NCI-H748 (cell line): ENCODE measurements at regions not wholly inside any gene's neighbourhood (a gene's known extent, or its start where the extent isn't known, plus 50 kb on each side); places are given as distances from the start of the nearest gene placed in this dataset.
"Not testable (repeated sequence)": the region's sequence is repeated elsewhere in the genome, so short reads cannot be mapped to it uniquely, and the experiment has no call there.

Experiments
- DNase-seq: peaks from one replicate; lab custom pipeline; 2025; ENCODE audit not compliant: unreplicated experiment; lab: John Stamatoyannopoulos, UW

DNA sequence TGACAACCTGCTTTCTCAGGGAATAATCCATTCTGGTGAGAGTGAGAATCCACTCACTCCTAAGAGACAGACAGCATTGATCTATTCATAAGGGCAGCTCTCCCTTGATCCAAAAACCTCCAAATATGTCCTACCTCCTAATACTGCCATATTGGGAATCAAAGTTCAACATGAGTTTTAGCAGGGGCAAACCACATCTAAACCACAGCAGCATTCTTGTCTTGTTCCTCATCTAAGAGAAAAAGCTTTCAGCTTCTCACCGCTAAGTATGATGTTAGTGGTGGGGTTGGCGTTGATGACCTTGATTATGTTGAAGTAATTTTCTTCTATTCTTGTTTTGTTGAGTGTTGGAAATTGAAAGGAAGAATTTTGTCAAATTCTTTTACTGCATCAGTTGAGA lies 69.6 kb downstream of the SERTM2 start:
- no peak for DNase-seq

DNA sequence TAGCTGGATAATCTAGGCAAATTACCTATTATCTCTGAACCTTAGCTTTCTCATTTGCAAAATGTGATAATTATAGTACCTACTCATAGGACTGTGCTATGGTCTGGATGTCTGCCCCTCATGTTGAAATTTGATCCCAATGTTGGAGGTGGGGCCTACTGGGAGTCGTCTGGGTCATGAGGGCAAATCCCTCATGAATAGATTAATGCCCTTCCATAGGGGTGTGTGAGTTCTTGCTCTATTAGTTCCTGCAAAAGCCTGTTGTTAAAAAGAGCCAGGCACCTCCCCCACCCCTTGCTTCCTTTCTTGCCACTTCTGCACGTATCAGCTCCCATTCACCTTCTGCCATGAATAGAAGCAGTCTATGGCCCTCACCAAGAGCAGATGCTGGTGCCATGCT lies 73.9 kb downstream of the SERTM2 start:
- DNase-seq: peak; percentile 90

DNA sequence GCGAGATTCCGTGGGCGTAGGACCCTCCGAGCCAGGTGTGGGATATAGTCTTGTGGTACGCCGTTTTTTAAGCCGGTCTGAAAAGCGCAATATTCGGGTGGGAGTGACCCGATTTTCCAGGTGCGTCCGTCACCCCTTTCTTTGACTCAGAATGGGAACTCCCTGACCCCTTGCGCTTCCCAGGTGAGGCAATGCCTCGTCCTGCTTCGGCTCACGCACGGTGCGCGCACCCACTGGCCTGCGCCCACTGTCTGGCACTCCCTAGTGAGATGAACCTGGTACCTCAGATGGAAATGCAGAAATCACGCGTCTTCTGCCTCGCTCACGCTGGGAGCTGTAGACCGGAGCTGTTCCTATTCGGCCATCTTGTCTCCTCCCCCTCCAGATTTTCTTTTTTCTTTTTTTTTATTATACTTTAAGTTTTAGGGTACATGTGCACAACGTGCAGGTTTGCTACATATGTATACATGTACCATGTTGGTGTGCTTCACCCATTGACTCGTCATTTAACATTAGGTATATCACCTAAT lies 83.0 kb downstream of the SERTM2 start:
- DNase-seq: not testable (repeated sequence)

DNA sequence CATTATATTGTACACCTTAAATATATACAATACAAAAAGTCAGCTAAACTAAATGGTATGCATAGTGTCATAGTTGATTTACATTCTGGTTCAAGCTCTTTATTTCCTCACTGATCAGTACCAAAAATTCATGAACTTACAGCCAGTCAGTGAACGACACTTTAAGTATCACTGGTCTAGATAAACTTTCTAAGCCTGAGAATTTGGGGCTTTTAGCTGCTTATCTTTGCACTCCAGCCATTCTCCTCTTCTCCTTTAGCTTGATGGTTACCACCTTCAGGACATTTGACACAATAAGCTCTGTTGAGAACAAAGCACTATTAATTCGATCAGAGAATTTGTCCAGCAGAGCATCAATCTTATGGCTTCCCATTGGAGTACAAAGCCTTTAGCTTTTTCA lies 83.0 kb upstream of the ALG13 start:
- DNase-seq: no peak

DNA sequence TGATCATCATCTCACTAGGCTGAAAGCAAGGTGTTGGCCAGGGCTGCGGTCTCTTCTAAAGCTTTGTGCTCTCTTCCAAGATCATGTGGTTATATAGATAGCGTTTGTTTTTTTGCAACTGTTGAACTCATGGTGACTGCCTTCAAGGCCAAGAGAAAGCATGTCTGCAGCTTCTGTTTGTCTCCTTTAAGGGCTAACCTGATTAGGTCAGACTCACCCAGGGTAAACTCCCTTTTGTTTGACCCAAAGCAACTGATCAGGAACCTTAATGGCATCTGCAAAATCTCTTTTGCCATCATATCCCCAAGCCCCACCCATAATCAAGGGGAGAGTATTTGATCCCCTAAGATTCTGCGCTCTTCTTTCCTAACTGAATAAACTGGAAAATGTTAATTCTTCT lies 72.2 kb upstream of the ALG13 start:
- no peak for DNase-seq

DNA sequence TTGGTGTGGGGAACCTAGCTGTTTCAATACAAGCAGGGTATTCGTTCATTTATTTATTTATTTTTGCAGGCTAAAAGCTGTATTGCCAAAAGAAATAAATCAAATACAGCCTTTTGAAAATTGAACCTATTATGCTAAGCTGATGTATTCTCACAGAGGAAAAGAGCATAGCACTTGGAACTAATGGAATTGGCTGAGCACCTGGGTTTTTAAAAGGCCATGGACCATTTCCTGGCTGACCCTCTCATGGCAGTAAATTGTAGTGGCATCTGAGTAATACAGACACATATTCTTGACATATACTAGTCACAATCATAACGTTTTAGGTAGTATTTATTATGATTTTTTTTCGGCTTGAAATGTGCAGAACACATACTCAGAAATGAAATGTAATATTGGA lies 71.8 kb upstream of the ALG13 start:
- DNase-seq: no peak

GRCh38 chrX:111615227-111615626 lies 65.7 kb upstream of the ALG13 start:
- DNase-seq: no peak

- no peak for DNase-seq
Observed at GRCh38 chrX:111616786-111617185, 64.2 kb upstream of the ALG13 start.

DNA sequence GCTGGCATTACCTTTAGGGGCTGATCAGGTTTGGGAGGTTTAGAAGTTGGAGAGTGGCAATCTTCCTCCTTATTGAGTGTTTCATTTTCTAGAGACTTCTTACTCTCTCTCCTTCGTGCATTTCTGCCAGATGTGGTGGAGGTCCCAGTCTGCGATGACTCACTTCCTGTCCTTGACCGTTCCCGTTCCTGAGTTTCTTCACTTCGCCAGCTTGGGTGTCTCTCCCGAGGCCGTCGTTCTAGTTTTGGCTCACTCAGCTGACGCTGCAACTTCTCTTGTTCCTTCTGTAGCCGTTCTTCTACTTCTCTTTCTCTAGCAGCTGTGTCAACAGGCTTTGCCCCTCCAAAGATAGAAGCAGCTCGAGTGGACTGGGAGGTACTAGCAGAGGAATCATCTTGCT lies 60.9 kb upstream of the ALG13 start:
- not testable (repeated sequence) for DNase-seq

DNA sequence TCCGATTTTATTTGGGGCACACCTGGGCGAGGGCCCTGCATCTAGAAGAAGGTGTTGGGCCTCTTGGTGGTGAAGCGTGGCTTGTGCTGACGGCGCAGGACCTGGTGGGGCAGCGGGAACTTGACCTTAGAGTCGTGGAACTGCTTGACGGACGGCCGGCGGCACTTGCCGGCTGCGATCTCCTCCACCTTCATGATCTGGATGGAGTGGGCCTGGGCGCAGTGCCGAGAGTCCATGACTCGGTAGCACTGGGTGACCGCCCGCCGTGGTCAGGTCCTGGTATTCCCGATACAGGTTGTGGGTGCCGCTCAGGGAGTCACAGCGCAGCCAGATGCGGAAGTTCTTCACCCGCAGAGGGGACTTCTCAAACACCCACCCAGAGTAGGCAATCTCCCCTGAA lies 56.8 kb upstream of the ALG13 start:
- DNase-seq: no peak

GRCh38 chrX:111627256-111627655 lies 53.7 kb upstream of the ALG13 start:
- not testable (repeated sequence) for DNase-seq
